GM23338 (cell line): ENCODE measurements at regions not wholly inside any gene's neighbourhood (a gene's known extent, or its start where the extent isn't known, plus 50 kb on each side); places are given as distances from the start of the nearest gene placed in this dataset.
A peak's percentile ranks its signal among the peaks of the same experiment; 100 is the strongest.

Experiments used
- ATAC-seq: fragments of 200-7000 bp; cut with Tn5 transposase; 3 replicates; pipeline ENCODE4 v1.9.1; 2020
- DNase-seq: peaks from one replicate; pipeline ENCODE4 v3.0.0-alpha.2; 2015; ENCODE audit warnings: low spot score
- H2AFZ ChIP-seq: fragments of 200-600 bp; sonication (generic); 2 replicates; pipeline ENCODE4 v1.8.0; 2016; ENCODE audit warnings: antibody characterized with exemption, mild to moderate bottlenecking, moderate library complexity
- H3F3A ChIP-seq: fragments of 200-600 bp; sonication (generic); replicated peaks from 2 replicates; pipeline ENCODE4 v1.8.0; 2017; ENCODE audit warnings: antibody characterized with exemption, mixed run types, low read depth
- H3K27ac ChIP-seq: fragments of 200-600 bp; sonication (generic); 2 replicates; pipeline ENCODE4 v1.6.1; 2016; ENCODE audit warnings: low read depth
- H3K27me3 ChIP-seq: fragments of 200-600 bp; sonication (generic); 2 replicates; pipeline ENCODE4 v1.8.0; 2016; ENCODE audit warnings: mild to moderate bottlenecking, mixed run types, moderate library complexity; ENCODE audit not compliant: insufficient read depth
- H3K36me3 ChIP-seq: fragments of 200-600 bp; sonication (generic); 2 replicates; pipeline ENCODE4 v1.8.0; 2016; ENCODE audit warnings: mild to moderate bottlenecking; ENCODE audit not compliant: insufficient read depth
- H3K4me1 ChIP-seq: fragments of 200-600 bp; sonication (generic); 2 replicates; pipeline ENCODE4 v1.8.0; 2016; ENCODE audit warnings: mild to moderate bottlenecking, moderate library complexity; ENCODE audit not compliant: insufficient read depth
- H3K4me2 ChIP-seq: fragments of 200-600 bp; sonication (generic); 2 replicates; pipeline ENCODE4 v1.7.1; 2017; ENCODE audit warnings: mixed run types
- H3K4me3 ChIP-seq: fragments of 200-600 bp; sonication (generic); 2 replicates; pipeline ENCODE4 v1.6.1; 2016; ENCODE audit warnings: mixed run types
- H3K79me2 ChIP-seq: fragments of 200-600 bp; sonication (generic); replicated peaks from 2 replicates; pipeline ENCODE4 v1.8.0; 2017; ENCODE audit warnings: mild to moderate bottlenecking; ENCODE audit not compliant: insufficient read depth
- H3K9me2 ChIP-seq: fragments of 200-600 bp; sonication (generic); 2 replicates; pipeline ENCODE4 v1.8.0; 2017; ENCODE audit not compliant: insufficient read depth
- H4K20me1 ChIP-seq: fragments of 200-600 bp; sonication (generic); replicated peaks from 2 replicates; pipeline ENCODE4 v1.8.0; 2017; ENCODE audit warnings: mild to moderate bottlenecking; ENCODE audit not compliant: insufficient read depth
- H3K27ac Mint-ChIP-seq: 2 replicates; pipeline ENCODE4 v1.8.0; 2020; ENCODE audit warnings: inconsistent platforms, mild to moderate bottlenecking, moderate library complexity, mixed read lengths
- H3K27me3 Mint-ChIP-seq: 3 replicates; pipeline ENCODE4 v1.8.0; 2022; ENCODE audit warnings: low read depth, mild to moderate bottlenecking, moderate library complexity, mixed read lengths, inconsistent platforms; ENCODE audit not compliant: insufficient read depth, poor library complexity
- H3K36me3 Mint-ChIP-seq: 3 replicates; pipeline ENCODE4 v1.8.0; 2021; ENCODE audit warnings: low read depth, mild to moderate bottlenecking, inconsistent platforms, moderate library complexity, mixed read lengths
- H3K4me1 Mint-ChIP-seq: 3 replicates; pipeline ENCODE4 v1.8.0; 2020; ENCODE audit warnings: mild to moderate bottlenecking, inconsistent platforms, mixed read lengths
- H3K4me3 Mint-ChIP-seq: 3 replicates; pipeline ENCODE4 v1.8.0; 2021; ENCODE audit warnings: moderate library complexity, mild to moderate bottlenecking, inconsistent platforms, mixed read lengths
- H3K9me3 Mint-ChIP-seq: 3 replicates; pipeline ENCODE4 v1.8.0; 2020; ENCODE audit warnings: moderate library complexity, mild to moderate bottlenecking, inconsistent platforms, mixed read lengths
- CREB1 ChIP-seq: fragments of 250-450 bp; sonication (Bioruptor Pico); IDR thresholded peaks from 2 replicates; pipeline ENCODE4 v1.5.0; 2020; ENCODE audit warnings: low read depth, mild to moderate bottlenecking, moderate library complexity
- EZH2 ChIP-seq: fragments of 200-600 bp; sonication (generic); IDR thresholded peaks from one replicate; pipeline ENCODE4 v1.8.0; 2017; ENCODE audit warnings: antibody characterized with exemption, mild to moderate bottlenecking, low read depth; ENCODE audit not compliant: unreplicated experiment
- EZH2phosphoT487 ChIP-seq: fragments of 200-600 bp; sonication (generic); IDR thresholded peaks from one replicate; pipeline ENCODE4 v1.8.1; 2018; ENCODE audit warnings: antibody characterized with exemption; ENCODE audit not compliant: unreplicated experiment
- JUNB ChIP-seq: IDR thresholded peaks from one replicate; pipeline ENCODE4 v1.6.1; 2016; ENCODE audit warnings: antibody characterized with exemption; ENCODE audit not compliant: unreplicated experiment
- NANOG ChIP-seq: IDR thresholded peaks from 2 replicates; pipeline ENCODE4 v1.6.1; 2016; ENCODE audit warnings: antibody characterized with exemption, borderline replicate concordance
- POLR2AphosphoS5 ChIP-seq: IDR thresholded peaks from 2 replicates; pipeline ENCODE4 v1.6.1; 2016; ENCODE audit warnings: antibody characterized with exemption, low read depth
- STAT1 ChIP-seq: IDR thresholded peaks from one replicate; pipeline ENCODE4 v1.6.1; 2016; ENCODE audit warnings: antibody characterized with exemption; ENCODE audit not compliant: unreplicated experiment
- ZNF114 ChIP-seq: fragments of 250-450 bp; sonication (Bioruptor Pico); IDR thresholded peaks from 2 replicates; pipeline ENCODE4 v1.5.0; 2020; ENCODE audit warnings: mild to moderate bottlenecking, moderate library complexity
- ZNF331 ChIP-seq: fragments of 250-450 bp; sonication (Bioruptor Pico); IDR thresholded peaks from 2 replicates; pipeline ENCODE4 v1.5.0; 2020; ENCODE audit warnings: low read depth, mild to moderate bottlenecking, moderate library complexity
- TF ChIP-seq, protein P1 (sequence below): IDR thresholded peaks from 2 replicates; pipeline ENCODE4 v1.6.1; 2016; ENCODE audit warnings: antibody characterized with exemption
- TF ChIP-seq, protein P2 (sequence below): fragments of 250-450 bp; sonication (Bioruptor Pico); IDR thresholded peaks from 2 replicates; pipeline ENCODE4 v1.5.0; 2020; ENCODE audit warnings: mild to moderate bottlenecking, moderate library complexity
- TF ChIP-seq, protein P3 (sequence below): IDR thresholded peaks from one replicate; pipeline ENCODE4 v1.6.1; 2018; ENCODE audit warnings: antibody characterized with exemption; ENCODE audit not compliant: unreplicated experiment
- TF ChIP-seq, protein P4 (sequence below), 2 experiments: fragments of 200-600 bp in 1 of 2; sonication (generic) in 1 of 2; conservative IDR thresholded peaks; 2 replicates each; pipeline versions ENCODE4 v1.5.1 to v1.6.1; 2016 to 2017; ENCODE audit warnings: antibody characterized with exemption in 2 of 2, low read depth in 2 of 2, mild to moderate bottlenecking in 2 of 2, moderate library complexity in 1 of 2

DNA sequence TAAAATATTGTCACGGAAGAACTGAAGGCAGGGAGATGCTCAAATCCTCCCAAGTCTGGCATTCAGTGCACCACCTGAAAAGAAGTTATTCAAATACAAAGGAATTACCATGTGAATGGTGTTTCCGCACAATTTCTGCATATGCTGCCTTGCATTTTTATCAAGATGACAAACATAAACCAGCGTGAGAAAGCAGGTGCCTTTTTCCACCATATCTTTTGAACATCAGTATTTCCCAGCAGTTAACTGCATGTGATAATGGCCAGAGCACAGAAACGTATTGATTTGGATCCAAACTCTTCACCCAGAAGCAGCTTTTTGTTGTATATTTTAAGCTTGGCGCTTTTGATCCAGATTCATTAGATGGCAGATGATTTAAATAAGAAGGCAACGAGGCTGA lies 808.0 kb downstream of the TLE1 start:
- Histone ChIP-seq H3F3A (no peaks in the 10 kb centered on the region), H3K4me3 (peak overlapping the region; percentile 2; the same call in 1 of the 2 replicates), H3K36me3 (no peaks in the 10 kb centered on the region), H4K20me1 (no peaks in the 10 kb centered on the region), H2AFZ (peak overlapping the region; percentile 11; the same call in 1 of the 2 replicates), H3K9me2 (no peaks in the 10 kb centered on the region), H3K4me2 (peak overlapping the region; percentile 59), H3K79me2 (no peaks in the 10 kb centered on the region), H3K4me1 (peaks cover 22% of the 10 kb centered on the region), H3K27ac (no peak overlapping the region), H3K27me3 (no peaks in the 10 kb centered on the region)
- ATAC-seq (no peak), DNase-seq (peak; percentile 23)
- Mint-ChIP-seq H3K27ac (peak overlapping the region; percentile 76), H3K9me3 (no peaks in the 10 kb centered on the region), H3K27me3 (peaks cover 3% of the 10 kb centered on the region), H3K4me3 (peak overlapping the region; percentile 35; the same call in 2 of the 3 replicates), H3K36me3 (no peaks in the 10 kb centered on the region), H3K4me1 (peaks cover 26% of the 10 kb centered on the region)
- TF ChIP-seq EZH2: no peak
- no peak for TF ChIP-seq POLR2AphosphoS5
- TF ChIP-seq, protein P1, sequence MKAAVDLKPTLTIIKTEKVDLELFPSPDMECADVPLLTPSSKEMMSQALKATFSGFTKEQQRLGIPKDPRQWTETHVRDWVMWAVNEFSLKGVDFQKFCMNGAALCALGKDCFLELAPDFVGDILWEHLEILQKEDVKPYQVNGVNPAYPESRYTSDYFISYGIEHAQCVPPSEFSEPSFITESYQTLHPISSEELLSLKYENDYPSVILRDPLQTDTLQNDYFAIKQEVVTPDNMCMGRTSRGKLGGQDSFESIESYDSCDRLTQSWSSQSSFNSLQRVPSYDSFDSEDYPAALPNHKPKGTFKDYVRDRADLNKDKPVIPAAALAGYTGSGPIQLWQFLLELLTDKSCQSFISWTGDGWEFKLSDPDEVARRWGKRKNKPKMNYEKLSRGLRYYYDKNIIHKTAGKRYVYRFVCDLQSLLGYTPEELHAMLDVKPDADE: no peak
- TF ChIP-seq, protein P2, sequence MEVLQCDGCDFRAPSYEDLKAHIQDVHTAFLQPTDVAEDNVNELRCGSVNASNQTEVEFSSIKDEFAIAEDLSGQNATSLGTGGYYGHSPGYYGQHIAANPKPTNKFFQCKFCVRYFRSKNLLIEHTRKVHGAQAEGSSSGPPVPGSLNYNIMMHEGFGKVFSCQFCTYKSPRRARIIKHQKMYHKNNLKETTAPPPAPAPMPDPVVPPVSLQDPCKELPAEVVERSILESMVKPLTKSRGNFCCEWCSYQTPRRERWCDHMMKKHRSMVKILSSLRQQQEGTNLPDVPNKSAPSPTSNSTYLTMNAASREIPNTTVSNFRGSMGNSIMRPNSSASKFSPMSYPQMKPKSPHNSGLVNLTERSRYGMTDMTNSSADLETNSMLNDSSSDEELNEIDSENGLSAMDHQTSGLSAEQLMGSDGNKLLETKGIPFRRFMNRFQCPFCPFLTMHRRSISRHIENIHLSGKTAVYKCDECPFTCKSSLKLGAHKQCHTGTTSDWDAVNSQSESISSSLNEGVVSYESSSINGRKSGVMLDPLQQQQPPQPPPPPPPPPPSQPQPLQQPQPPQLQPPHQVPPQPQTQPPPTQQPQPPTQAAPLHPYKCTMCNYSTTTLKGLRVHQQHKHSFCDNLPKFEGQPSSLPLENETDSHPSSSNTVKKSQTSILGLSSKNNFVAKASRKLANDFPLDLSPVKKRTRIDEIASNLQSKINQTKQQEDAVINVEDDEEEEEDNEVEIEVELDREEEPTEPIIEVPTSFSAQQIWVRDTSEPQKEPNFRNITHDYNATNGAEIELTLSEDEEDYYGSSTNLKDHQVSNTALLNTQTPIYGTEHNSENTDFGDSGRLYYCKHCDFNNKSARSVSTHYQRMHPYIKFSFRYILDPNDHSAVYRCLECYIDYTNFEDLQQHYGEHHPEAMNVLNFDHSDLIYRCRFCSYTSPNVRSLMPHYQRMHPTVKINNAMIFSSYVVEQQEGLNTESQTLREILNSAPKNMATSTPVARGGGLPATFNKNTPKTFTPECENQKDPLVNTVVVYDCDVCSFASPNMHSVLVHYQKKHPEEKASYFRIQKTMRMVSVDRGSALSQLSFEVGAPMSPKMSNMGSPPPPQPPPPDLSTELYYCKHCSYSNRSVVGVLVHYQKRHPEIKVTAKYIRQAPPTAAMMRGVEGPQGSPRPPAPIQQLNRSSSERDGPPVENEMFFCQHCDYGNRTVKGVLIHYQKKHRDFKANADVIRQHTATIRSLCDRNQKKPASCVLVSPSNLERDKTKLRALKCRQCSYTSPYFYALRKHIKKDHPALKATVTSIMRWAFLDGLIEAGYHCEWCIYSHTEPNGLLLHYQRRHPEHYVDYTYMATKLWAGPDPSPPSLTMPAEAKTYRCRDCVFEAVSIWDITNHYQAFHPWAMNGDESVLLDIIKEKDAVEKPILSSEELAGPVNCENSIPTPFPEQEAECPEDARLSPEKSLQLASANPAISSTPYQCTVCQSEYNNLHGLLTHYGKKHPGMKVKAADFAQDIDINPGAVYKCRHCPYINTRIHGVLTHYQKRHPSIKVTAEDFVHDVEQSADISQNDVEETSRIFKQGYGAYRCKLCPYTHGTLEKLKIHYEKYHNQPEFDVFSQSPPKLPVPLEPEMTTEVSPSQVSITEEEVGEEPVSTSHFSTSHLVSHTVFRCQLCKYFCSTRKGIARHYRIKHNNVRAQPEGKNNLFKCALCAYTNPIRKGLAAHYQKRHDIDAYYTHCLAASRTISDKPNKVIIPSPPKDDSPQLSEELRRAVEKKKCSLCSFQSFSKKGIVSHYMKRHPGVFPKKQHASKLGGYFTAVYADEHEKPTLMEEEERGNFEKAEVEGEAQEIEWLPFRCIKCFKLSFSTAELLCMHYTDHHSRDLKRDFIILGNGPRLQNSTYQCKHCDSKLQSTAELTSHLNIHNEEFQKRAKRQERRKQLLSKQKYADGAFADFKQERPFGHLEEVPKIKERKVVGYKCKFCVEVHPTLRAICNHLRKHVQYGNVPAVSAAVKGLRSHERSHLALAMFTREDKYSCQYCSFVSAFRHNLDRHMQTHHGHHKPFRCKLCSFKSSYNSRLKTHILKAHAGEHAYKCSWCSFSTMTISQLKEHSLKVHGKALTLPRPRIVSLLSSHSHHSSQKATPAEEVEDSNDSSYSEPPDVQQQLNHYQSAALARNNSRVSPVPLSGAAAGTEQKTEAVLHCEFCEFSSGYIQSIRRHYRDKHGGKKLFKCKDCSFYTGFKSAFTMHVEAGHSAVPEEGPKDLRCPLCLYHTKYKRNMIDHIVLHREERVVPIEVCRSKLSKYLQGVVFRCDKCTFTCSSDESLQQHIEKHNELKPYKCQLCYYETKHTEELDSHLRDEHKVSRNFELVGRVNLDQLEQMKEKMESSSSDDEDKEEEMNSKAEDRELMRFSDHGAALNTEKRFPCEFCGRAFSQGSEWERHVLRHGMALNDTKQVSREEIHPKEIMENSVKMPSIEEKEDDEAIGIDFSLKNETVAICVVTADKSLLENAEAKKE (CRISPR knock-in tag): no peak
- no peak for TF ChIP-seq JUNB
- no peak for TF ChIP-seq CREB1
- no peak for TF ChIP-seq ZNF114 (CRISPR knock-in tag)
- TF ChIP-seq, protein P3, sequence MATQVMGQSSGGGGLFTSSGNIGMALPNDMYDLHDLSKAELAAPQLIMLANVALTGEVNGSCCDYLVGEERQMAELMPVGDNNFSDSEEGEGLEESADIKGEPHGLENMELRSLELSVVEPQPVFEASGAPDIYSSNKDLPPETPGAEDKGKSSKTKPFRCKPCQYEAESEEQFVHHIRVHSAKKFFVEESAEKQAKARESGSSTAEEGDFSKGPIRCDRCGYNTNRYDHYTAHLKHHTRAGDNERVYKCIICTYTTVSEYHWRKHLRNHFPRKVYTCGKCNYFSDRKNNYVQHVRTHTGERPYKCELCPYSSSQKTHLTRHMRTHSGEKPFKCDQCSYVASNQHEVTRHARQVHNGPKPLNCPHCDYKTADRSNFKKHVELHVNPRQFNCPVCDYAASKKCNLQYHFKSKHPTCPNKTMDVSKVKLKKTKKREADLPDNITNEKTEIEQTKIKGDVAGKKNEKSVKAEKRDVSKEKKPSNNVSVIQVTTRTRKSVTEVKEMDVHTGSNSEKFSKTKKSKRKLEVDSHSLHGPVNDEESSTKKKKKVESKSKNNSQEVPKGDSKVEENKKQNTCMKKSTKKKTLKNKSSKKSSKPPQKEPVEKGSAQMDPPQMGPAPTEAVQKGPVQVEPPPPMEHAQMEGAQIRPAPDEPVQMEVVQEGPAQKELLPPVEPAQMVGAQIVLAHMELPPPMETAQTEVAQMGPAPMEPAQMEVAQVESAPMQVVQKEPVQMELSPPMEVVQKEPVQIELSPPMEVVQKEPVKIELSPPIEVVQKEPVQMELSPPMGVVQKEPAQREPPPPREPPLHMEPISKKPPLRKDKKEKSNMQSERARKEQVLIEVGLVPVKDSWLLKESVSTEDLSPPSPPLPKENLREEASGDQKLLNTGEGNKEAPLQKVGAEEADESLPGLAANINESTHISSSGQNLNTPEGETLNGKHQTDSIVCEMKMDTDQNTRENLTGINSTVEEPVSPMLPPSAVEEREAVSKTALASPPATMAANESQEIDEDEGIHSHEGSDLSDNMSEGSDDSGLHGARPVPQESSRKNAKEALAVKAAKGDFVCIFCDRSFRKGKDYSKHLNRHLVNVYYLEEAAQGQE: no peak
- TF ChIP-seq, protein P4, sequence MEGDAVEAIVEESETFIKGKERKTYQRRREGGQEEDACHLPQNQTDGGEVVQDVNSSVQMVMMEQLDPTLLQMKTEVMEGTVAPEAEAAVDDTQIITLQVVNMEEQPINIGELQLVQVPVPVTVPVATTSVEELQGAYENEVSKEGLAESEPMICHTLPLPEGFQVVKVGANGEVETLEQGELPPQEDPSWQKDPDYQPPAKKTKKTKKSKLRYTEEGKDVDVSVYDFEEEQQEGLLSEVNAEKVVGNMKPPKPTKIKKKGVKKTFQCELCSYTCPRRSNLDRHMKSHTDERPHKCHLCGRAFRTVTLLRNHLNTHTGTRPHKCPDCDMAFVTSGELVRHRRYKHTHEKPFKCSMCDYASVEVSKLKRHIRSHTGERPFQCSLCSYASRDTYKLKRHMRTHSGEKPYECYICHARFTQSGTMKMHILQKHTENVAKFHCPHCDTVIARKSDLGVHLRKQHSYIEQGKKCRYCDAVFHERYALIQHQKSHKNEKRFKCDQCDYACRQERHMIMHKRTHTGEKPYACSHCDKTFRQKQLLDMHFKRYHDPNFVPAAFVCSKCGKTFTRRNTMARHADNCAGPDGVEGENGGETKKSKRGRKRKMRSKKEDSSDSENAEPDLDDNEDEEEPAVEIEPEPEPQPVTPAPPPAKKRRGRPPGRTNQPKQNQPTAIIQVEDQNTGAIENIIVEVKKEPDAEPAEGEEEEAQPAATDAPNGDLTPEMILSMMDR (conservative IDR thresholded peaks at IDR 0.05; ENCODE audit: low read depth in 2 of 2): no peak
- no peak for TF ChIP-seq EZH2phosphoT487
- no peak for TF ChIP-seq NANOG
- no peak for TF ChIP-seq ZNF331 (CRISPR knock-in tag)
- no peak for TF ChIP-seq STAT1
